Neural progenitor cell (in vitro differentiated cells): ENCODE measurements at regions not wholly inside any gene's neighbourhood (a gene's known extent, or its start where the extent isn't known, plus 50 kb on each side); places are given as distances from the start of the nearest gene placed in this dataset.

Experiments used
- CTCF ChIP-seq: fragments of 200-600 bp; sonication (generic); IDR thresholded peaks from 2 replicates; pipeline ENCODE4 v1.5.1; 2017; ENCODE audit warnings: antibody characterized with exemption, mild to moderate bottlenecking
- EZH2 ChIP-seq: fragments of 200-600 bp; sonication (generic); IDR thresholded peaks from 2 replicates; pipeline ENCODE4 v1.6.1; 2017; ENCODE audit warnings: antibody characterized with exemption, mild to moderate bottlenecking, moderate library complexity

- TF ChIP-seq CTCF = no peak
- no peak for TF ChIP-seq EZH2
Measured at GRCh38 chr16:5207001-5207523, 109.5 kb upstream of the EEF2KMT start.
